H1 (cell line): ENCODE measurements at regions not wholly inside any gene's neighbourhood (a gene's known extent, or its start where the extent isn't known, plus 50 kb on each side); places are given as distances from the start of the nearest gene placed in this dataset.

Source experiments
- CTCF ChIP-seq, 3 experiments: IDR thresholded peaks; 1 replicate in 2 of 3; 2 replicates in 1 of 3; pipeline versions ENCODE4 v1.5.1 to v1.6.1; 2011; ENCODE audit warnings: low read length in 3 of 3, mild to moderate bottlenecking in 3 of 3, inconsistent platforms in 2 of 3, low read depth in 1 of 3, moderate library complexity in 1 of 3; ENCODE audit not compliant: insufficient read depth in 1 of 3; ENCODE audit errors: control extremely low read depth in 1 of 3
- HDAC2 ChIP-seq, 2 experiments: fragments of 300-600 bp in 1 of 2; sonication (generic) in 1 of 2; IDR thresholded peaks; 2 replicates each; pipeline ENCODE4 v1.6.1; 2011 to 2012; ENCODE audit warnings: low read depth in 2 of 2, low read length in 2 of 2, mild to moderate bottlenecking in 2 of 2, moderate library complexity in 2 of 2, borderline replicate concordance in 1 of 2, inconsistent platforms in 1 of 2
- YY1 ChIP-seq: IDR thresholded peaks from 2 replicates; pipeline ENCODE4 v1.6.1; 2011; ENCODE audit warnings: low read depth, mild to moderate bottlenecking, low read length

DNA sequence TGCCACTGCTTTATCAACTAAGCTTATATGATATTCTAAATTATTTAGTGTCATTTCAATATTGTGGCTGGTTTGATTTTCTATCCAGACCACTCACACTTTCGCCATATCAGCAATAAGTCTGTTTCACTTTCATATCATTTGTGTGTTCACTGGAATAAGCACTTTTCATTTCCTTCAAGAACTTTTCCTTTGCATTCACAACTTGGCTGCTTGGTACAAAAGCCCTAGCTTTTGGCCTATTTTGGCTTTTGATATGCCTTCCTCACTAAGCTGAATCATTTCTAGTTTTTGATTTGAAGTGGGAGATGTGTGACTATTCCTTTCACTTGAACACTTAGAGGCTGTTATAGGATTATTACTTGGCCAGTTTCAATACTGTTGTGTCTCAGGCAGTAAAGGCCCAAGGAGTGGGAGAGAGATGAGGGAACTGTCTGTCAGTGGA, 120.9 kb upstream of the NAMPT start:
- TF ChIP-seq YY1: no peak
- TF ChIP-seq HDAC2 (IDR thresholded peaks at IDR 0.05; ENCODE audit: borderline replicate concordance in 1 of 2, low read depth in 2 of 2, low read length in 2 of 2): no peak
- no peak for TF ChIP-seq CTCF (IDR thresholded peaks at IDR 0.05; ENCODE audit: control extremely low read depth in 1 of 3, insufficient read depth in 1 of 3, low read depth in 1 of 3, low read length in 3 of 3)
